ENCODE measurements at regions not wholly inside any gene's neighbourhood (a gene's known extent, or its start where the extent isn't known, plus 50 kb on each side); places are given as distances from the start of the nearest gene placed in this dataset.
A peak's percentile ranks its signal among the peaks of the same experiment; 100 is the strongest.
"Not testable (repeated sequence)": the region's sequence is repeated elsewhere in the genome, so short reads cannot be mapped to it uniquely, and the experiment has no call there.

- no peak for DNase-seq (ENCODE audit: low read depth)
Observed at GRCh38 chr20:12821249-12821648, 187.5 kb upstream of the SPTLC3 start.

GRCh38 chr20:12823734-12824133, 185.0 kb upstream of the SPTLC3 start:
- no peak for DNase-seq (ENCODE audit: low read depth)

DNA sequence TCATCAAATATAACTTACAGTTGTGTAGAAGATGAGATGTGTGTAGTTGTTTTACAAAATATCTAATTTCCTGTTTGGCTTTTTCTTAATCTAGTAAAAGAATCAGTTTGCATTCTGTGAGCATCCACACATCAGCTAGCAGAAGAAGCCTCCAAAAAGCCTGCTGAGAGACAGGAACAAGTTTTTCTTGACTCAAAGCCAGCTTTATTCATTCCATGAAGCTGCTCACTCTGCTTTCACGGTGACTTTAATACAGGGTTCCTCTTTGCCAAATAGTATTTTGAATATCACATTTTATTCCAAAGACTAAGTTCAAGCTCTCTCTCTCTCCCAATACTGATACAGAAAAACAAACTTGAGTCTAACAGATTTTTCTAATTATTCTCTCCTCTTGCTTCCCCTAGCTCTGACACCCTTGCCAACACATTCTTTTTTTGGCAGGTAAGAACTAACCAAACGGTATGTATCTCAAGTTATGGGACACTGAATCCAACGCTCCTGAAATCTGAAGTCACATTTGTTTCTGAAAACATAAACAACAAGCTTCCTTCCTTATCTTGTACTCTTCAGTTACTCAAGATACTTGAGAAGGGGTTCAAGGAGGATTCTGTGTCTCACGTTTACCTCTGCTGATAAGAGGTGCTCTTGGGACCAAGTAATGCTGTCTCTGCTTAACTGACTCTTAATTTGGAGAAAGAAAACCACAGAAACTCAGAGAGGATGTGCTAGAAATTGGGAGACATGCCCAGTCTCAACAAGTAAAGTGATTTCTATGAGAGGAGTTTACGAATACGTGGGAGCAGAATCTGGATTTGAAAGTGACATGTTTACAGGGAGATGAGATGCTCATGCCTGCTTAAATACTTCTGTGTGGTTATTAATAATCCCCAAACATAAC, 184.2 kb upstream of the SPTLC3 start:
- no peak for DNase-seq (ENCODE audit: low read depth)

DNA sequence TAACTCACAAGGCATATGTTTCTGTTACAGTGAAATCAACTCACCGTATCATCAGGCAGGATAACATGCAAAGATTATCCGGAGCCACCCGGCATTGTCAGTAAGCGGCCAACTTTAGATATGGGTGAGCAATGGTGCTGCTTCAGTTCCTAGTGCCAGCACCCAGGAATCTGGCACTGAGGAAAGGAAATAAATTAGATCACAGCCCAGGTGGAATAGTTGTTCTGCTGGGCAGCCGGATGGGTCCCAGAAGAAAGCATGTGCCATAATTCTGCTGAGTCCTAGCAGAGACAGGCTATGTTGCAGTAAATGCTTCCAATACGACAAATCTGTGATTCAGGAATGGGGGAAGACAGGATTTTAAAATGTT, 183.6 kb upstream of the SPTLC3 start:
- DNase-seq (ENCODE audit: low read depth) = no peak

DNA sequence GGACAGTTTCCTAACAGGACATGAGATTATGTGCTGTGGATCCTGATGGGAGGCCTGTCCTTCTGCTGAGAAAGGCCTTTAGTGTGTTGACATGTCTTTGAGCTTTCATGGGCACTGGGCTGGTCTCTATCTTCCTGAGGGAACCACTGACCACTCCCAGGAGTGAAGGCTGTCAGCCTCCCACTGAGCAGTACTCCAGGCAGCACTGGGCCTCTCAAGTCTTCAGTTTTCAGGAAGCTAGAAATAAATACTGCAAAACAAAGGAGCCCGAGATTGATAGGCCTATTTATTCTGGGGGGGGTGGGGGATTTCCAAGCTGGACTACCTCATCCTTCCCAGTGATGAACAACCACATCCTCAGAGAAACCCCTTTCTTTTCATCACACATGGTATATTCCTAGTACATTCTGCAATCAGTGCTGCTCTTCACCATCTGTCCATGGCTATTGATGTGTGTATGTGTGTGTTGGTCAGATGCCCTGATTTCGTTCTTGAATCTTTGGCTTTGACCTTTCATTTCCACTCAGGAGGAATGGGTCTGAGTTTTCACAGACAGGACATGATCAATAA, 180.9 kb upstream of the SPTLC3 start:
- DNase-seq (ENCODE audit: low read depth) = no peak

DNA sequence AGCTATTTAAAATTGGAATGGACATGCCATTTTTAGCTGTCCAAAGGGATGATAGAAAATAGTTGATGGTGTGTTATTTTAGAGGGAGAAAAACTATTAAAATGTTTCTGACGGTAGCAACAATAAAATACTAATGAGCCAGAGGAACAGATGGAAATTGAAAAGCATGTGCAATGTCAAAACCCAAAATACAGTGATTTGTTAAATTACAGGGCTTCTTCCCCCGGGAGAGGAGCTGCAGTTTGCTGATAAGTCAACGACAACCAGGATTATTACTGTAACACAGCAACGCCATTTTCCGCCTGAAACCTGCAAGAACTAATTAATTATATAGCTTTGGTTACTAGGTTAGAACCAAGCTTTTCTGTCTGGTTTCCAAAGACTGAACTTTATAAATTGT, 179.6 kb upstream of the SPTLC3 start:
- DNase-seq (ENCODE audit: low read depth) = no peak

GRCh38 chr20:12833861-12834260, 174.9 kb upstream of the SPTLC3 start:
- DNase-seq (ENCODE audit: low read depth) = no peak

GRCh38 chr20:12835999-12836398, 172.8 kb upstream of the SPTLC3 start:
- no peak for DNase-seq (ENCODE audit: low read depth)

DNA sequence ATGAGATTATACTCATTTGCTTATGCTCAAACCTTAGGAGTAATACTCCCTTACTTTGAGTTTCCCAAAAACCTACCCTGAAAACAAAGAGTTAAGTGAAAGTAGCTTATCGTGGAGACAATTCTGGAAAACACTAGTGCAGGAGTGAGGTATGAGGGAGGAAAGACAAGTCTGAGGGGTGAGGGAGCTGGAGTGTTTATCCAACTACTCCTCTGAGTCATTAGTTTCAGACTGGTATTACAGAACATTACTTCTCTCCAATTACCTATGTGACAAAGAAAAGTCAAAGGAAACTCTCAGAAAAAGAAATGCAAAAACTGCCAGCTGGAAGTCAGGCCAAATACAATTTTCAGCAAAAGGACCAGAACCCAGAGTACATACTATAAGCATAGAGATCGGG, 171.1 kb upstream of the SPTLC3 start:
- DNase-seq (ENCODE audit: low read depth) = no peak

DNA sequence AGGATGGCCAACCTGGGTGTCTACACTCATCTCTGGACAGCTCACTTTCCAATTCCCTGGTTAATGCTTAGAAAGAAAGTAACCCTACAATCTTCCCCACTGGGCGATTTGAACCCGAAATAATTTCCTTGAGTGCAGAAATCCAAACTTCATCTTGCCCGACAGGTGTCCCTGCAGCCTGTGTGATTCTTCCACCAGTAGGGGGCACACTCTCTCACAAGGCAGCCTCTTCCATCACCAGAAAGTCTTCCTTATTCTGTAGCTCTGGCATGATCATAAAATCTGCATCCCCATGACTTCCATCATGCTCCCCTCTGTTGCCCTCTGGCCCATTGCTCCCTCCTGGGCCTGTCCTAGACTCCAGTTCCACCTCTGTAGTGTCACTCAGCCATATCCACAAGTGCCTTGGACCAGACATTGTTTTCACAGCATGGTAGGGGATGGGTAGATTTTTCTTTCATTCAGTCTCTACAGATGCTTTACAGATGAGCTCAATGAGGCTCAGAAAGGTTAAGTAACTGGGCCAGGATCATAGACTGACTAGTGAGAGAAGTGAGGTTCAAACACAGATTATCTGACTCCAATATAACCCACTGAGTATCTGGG, 170.4 kb upstream of the SPTLC3 start:
- no peak for DNase-seq (ENCODE audit: low read depth)

GRCh38 chr20:12847872-12848271, 160.9 kb upstream of the SPTLC3 start:
- peak; percentile 12 for DNase-seq (ENCODE audit: low read depth)

GRCh38 chr20:12849225-12849910, 159.4 kb upstream of the SPTLC3 start:
- no peak for DNase-seq (ENCODE audit: low read depth)

GRCh38 chr20:12857643-12858042, 151.1 kb upstream of the SPTLC3 start:
- not testable (repeated sequence) for DNase-seq (ENCODE audit: low read depth)

DNA sequence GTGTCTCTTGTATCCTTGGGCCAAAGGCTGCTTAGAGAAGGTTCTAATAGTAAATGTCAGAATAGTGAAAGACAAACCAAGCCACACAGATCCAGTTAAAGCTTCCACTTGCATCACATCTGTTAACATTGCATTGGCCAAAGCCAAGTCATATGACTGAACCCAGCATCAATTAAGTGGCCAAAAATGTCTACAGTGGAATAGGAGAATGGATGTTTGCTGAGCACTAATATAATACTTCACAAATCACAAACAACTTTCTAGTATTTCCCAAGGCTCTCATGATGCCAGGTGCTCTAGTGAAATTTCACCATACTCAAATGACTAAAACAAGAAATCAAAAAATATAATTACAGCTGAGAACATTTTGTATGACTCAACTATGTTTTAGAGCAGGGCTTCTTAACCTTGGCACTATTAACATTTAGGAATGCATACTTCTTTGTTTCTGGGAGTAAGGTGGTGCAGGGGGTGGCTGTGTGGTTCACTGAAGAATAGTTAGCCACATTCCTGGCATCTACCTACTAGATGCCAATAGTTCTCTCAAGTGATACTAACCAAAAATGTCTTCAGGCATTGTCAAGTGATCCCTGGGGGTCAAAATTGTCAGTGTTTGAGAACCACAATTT, 148.0 kb upstream of the SPTLC3 start:
- no peak for DNase-seq (ENCODE audit: low read depth)

DNA sequence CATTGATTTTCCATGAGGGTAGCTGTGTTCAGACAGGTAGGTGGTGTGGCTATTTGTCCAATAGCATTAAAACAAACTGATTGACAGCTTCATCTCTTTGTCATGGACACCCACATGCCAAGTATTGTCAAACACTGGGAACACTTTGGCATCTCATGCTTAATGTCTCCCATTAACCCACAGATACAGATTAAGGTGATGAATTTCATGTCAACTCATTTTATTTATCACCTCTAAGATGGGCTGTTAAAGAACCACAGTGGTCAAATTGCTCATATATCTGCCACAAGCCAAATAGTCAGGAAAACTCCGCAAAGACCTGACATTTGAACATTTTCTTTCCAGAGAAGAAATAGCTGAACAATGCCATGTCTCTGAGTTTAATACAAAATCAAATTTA, 139.1 kb upstream of the SPTLC3 start:
- DNase-seq (ENCODE audit: low read depth) = no peak

GRCh38 chr20:12870588-12870987, 138.2 kb upstream of the SPTLC3 start:
- DNase-seq (ENCODE audit: low read depth) = no peak

DNA sequence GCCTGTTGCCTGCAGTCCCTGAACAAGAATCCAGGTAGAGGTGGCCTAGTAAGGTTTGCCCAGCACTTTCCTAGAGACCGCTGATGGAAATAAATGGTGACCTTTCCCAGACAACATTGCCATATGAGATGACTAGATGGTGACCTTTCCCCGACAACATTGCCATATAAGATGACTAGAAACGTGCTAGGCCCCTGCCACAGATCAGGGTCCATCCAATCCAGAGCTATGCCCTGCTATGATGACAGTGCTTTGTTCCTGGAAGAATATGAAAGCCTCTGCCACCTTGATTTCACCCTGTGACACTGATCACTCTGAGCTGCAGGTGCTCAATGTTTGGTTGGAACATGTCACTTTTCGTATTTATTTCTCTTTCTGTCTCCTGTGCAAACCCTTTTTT, 133.8 kb upstream of the SPTLC3 start:
- no peak for DNase-seq (ENCODE audit: low read depth)

DNA sequence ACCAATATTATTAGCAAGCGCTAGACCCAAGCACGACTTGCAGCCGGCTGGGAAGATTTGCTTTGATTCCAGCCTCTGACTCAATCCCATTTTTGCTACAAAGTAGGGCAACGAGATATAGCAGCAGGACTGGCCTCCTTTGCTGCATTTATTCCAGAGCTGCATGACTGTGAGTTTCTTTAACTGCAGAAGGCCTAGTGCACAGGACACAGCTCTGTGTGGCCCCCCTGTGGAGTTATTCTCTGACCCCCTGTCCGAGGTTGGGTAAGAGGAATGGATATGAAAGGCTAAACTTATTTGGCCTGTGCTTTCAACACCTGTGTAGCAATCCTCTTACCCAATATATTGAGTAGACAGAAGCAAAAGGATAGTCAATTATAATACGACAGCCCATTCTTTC, 133.3 kb upstream of the SPTLC3 start:
- DNase-seq (ENCODE audit: low read depth) = no peak

- peak; percentile 36 for DNase-seq (ENCODE audit: low read depth)
Observed at GRCh38 chr20:12882832-12883506, 125.8 kb upstream of the SPTLC3 start.

GRCh38 chr20:12883507-12883885, 125.3 kb upstream of the SPTLC3 start:
- DNase-seq (ENCODE audit: low read depth) = no peak

DNA sequence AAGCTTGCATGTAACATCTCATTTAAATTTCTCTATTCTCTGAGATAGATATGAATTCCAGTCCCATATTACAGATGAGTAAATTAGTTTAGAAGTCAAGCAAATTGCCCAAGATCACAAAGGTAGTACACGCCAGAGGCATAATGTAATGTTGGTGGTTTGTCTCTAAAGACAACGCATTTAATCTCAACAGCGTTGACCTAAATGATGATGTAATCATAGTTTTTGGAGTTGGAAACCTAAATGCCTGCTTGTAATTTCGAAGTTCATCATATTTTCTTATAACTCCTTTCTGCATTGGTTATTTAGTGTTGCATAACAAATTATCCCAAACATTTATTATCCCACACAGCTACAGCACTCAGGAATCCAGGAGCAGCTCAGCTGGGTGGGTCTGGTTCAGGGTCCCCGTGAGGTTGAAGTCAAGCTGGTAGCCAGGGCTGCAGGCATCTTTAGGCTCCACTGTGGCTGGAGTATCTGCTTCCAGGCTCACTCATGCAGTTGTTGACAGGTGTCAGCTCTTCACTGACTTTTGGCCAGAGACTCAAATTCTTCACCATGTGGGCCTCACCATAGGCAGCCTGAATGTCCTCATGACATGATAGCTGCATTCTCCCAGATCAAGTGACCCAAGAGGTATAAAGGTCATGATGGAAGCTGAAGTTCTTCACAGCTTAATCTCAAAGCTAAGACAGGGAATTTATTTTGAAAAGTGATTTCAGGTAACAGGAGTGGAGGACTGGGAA, 122.0 kb upstream of the SPTLC3 start:
- no peak for DNase-seq (ENCODE audit: low read depth)
